ENCODE measurements at regions not wholly inside any gene's neighbourhood (a gene's known extent, or its start where the extent isn't known, plus 50 kb on each side); places are given as distances from the start of the nearest gene placed in this dataset.

GRCh38 chr5:132138260-132138659 lies 64.7 kb downstream of the CSF2 start:
- DNase-seq (no peak), ATAC-seq (no peak)
- H3K27ac ChIP-seq, result no peak overlapping the region
- TF ChIP-seq POLR2A (IDR thresholded peaks at IDR 0.05) (no peak), CTCF (IDR thresholded peaks at IDR 0.05) (no peak)
- peaks cover 0 to 34% (median 4%) of the 10 kb centered on the region in 12 donors for H3K9me3 ChIP-seq
- 56 to 64% (median 60%) methylated on average over 1 of the region's 1 CpG for WGBS, 4 donors
- intact Hi-C loops (cut with DNase I), result loop anchor here in 2 of 10 donors (10.0 kb wide), 1 partner anchor 73 kb away; the partner anchor contains the start of gene IL3 (in 2 of the 2)
- no peak overlapping the region for H3K4me3 ChIP-seq
- H3K27me3 ChIP-seq, result no peaks in the 10 kb centered on the region
- no peaks in the 10 kb centered on the region for H3K36me3 ChIP-seq
- no peaks in the 10 kb centered on the region for H3K4me1 ChIP-seq

All from heart left ventricle (tissue), 16 donors.